Tibial artery (tissue), 4 donors: ENCODE measurements at regions not wholly inside any gene's neighbourhood (a gene's known extent, or its start where the extent isn't known, plus 50 kb on each side); places are given as distances from the start of the nearest gene placed in this dataset.
"Not testable (repeated sequence)": the region's sequence is repeated elsewhere in the genome, so short reads cannot be mapped to it uniquely, and the experiment has no call there.

ENCODE experiments used
- DNase-seq, 2 donors: peaks; one replicate each; pipeline ENCODE4 v3.0.0-alpha.2; 2019
- H3K27ac ChIP-seq, 2 donors: fragments of 200-600 bp; sonication (generic) in 1 of 2; 1 replicate in 1 of 2; 2 replicates in 1 of 2; pipeline ENCODE4 v1.5.1; 2018 to 2019; ENCODE audit warnings: mild to moderate bottlenecking in 1 of 2
- H3K27me3 ChIP-seq, 2 donors: fragments of 200-600 bp; sonication (generic) in 1 of 2; one replicate each; pipeline versions ENCODE4 v1.5.1 to v1.6.0; 2016 to 2019
- H3K36me3 ChIP-seq, 3 donors: fragments of 200-600 bp; sonication (generic) in 2 of 3; one replicate each; pipeline ENCODE4 v1.5.1; 2016 to 2019; ENCODE audit warnings: mild to moderate bottlenecking in 2 of 3
- H3K4me1 ChIP-seq, 4 donors: fragments of 200-600 bp; sonication (generic) in 2 of 4; 1 replicate in 3 of 4; 2 replicates in 1 of 4; pipeline ENCODE4 v1.5.1; 2016 to 2019
- H3K4me3 ChIP-seq, 2 donors: fragments of 200-600 bp; sonication (generic) in 1 of 2; 1 replicate in 1 of 2; 2 replicates in 1 of 2; pipeline ENCODE4 v1.5.1; 2018 to 2019; ENCODE audit warnings: mild to moderate bottlenecking in 2 of 2
- H3K9me3 ChIP-seq, 3 donors: fragments of 200-600 bp; sonication (generic) in 1 of 3; one replicate each; pipeline ENCODE4 v1.5.1; 2016 to 2019
- intact Hi-C: fragments of 100-400 bp; cut with DNase I; formaldehyde crosslinking; loops from one replicate; pipeline ENCODE4 v1.15.0; 2023; ENCODE audit warnings: low total_unique reads
- TF ChIP-seq, protein P1 (sequence below), 2 experiments: fragments of 200-600 bp in 1 of 2; fragments of 450-650 bp in 1 of 2; IDR thresholded peaks; one replicate each; pipeline ENCODE4 v1.5.1; 2017 to 2019; ENCODE audit warnings: antibody characterized with exemption in 2 of 2, mild to moderate bottlenecking in 1 of 2, moderate library complexity in 1 of 2

DNA sequence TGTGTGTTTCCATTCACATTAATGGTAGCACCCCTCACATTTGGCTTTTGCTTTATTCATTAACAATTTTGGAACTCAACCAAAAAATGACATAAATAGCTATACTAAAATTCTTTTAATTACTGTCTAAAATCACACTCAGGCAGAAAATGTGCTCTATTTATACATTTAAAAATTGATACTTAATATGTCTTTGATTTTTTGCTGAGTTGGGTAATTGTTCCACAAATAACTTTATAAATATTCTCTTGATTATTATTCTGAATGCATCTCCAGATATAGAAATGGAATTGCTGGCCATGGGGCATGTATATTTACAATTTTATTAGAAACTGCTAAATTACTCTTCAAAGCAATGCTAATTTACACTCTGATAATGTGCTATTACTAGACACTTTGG is 658.7 kb upstream of the CHRM3 start:
- H3K27me3 ChIP-seq = no peaks in the 10 kb centered on the region
- TF ChIP-seq, protein P1, sequence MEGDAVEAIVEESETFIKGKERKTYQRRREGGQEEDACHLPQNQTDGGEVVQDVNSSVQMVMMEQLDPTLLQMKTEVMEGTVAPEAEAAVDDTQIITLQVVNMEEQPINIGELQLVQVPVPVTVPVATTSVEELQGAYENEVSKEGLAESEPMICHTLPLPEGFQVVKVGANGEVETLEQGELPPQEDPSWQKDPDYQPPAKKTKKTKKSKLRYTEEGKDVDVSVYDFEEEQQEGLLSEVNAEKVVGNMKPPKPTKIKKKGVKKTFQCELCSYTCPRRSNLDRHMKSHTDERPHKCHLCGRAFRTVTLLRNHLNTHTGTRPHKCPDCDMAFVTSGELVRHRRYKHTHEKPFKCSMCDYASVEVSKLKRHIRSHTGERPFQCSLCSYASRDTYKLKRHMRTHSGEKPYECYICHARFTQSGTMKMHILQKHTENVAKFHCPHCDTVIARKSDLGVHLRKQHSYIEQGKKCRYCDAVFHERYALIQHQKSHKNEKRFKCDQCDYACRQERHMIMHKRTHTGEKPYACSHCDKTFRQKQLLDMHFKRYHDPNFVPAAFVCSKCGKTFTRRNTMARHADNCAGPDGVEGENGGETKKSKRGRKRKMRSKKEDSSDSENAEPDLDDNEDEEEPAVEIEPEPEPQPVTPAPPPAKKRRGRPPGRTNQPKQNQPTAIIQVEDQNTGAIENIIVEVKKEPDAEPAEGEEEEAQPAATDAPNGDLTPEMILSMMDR (IDR thresholded peaks at IDR 0.05) = no peak
- H3K4me1 ChIP-seq = no peaks in the 10 kb centered on the region
- no peak overlapping the region for H3K27ac ChIP-seq
- no peaks in the 10 kb centered on the region for H3K36me3 ChIP-seq
- intact Hi-C loops = no loop called here
- no peaks in the 10 kb centered on the region for H3K9me3 ChIP-seq
- DNase-seq = no peak
- no peak overlapping the region for H3K4me3 ChIP-seq

DNA sequence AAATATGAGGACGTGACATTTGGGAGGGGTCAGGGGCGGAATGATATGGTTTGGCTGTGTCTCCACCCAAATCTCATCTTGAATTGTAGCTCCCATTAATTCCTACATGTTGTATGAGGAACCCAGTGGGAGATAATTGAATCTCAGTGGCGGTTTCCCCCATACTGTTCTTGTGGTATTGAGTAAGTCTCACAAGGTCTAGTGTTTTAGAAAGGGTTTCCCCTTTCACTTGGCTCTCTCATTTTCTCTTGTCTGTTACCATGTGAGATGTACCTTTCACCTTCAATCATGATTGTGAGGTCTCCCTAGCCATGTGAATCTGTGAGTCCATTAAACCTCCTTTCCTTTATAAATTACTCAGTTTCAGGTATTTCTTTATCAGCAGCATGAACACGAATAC is 663.6 kb upstream of the CHRM3 start:
- H3K27ac ChIP-seq = no peak overlapping the region
- no peaks in the 10 kb centered on the region for H3K27me3 ChIP-seq
- intact Hi-C loops = no loop called here
- TF ChIP-seq, protein P1 (IDR thresholded peaks at IDR 0.05) = no peak
- no peak overlapping the region for H3K4me3 ChIP-seq
- H3K4me1 ChIP-seq = no peaks in the 10 kb centered on the region
- H3K36me3 ChIP-seq = no peaks in the 10 kb centered on the region
- no peaks in the 10 kb centered on the region for H3K9me3 ChIP-seq
- no peak for DNase-seq

DNA sequence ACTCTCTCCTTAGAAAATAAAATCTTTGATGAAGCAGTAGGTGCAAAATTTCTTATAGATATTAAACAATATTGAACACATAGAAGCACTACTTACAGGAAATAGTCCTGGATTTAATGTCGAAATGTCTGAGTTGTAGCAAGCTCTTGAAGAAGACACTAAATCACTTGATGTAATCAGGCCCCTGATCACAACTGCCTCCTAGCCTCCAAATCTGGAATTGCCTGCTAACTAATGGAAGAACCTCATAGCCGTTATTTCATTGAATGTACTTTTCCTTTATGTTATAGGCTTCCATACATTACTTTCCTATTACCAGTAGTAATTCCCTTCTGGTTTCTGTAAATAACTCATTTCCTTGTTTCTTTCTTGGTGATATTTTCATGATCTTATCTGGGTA is 675.7 kb upstream of the CHRM3 start:
- H3K9me3 ChIP-seq = no peaks in the 10 kb centered on the region
- DNase-seq = no peak
- no peaks in the 10 kb centered on the region for H3K27me3 ChIP-seq
- intact Hi-C loops = no loop called here
- TF ChIP-seq, protein P1 (IDR thresholded peaks at IDR 0.05) = no peak
- no peaks in the 10 kb centered on the region for H3K4me1 ChIP-seq
- no peak overlapping the region for H3K4me3 ChIP-seq
- no peak overlapping the region for H3K27ac ChIP-seq
- no peaks in the 10 kb centered on the region for H3K36me3 ChIP-seq

DNA sequence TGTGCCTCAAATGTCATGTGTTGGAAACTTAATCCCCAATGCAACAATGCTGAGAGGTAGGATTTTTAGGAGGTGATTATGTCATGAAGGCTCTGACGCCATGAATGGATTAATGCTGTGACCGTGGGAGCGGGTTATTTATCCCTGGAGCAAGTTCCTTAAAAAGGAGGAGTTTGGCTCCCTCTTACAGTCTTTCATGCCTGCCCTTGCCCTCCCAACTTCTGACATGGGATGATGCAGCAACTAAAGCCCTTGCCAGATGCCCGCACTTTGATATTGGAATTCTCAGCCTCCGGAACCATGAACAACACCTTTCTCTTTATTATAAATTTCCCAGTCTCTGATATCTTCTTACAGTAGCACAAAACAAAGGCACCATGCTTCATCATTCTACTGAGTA is 685.3 kb upstream of the CHRM3 start:
- intact Hi-C loops = no loop called here
- no peaks in the 10 kb centered on the region for H3K9me3 ChIP-seq
- no peak overlapping the region for H3K27ac ChIP-seq
- no peaks in the 10 kb centered on the region for H3K36me3 ChIP-seq
- TF ChIP-seq, protein P1 (IDR thresholded peaks at IDR 0.05) = no peak
- H3K27me3 ChIP-seq = no peaks in the 10 kb centered on the region
- no peak overlapping the region for H3K4me3 ChIP-seq
- DNase-seq = no peak
- no peaks in the 10 kb centered on the region for H3K4me1 ChIP-seq

DNA sequence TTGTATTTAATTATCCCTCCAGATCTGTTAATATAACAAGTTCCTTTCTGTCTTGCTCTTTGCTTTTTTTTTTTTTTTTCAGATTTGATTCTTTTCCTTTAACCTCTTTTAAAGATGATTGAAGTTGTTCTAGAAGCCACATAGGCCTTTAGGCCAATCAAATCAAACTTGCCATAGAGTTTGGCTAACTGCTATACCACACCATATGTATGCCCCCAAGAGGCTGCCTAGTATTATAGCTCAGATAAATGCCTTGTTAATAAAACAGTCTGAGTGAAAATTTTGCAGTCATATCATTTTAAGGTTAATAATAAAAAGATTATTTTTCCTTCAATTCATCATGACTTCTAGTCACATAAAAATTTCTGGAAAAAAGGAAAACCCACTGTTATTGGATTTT is 696.0 kb upstream of the CHRM3 start:
- intact Hi-C loops = no loop called here
- Histone ChIP-seq H3K9me3 (no peaks in the 10 kb centered on the region), H3K27me3 (no peaks in the 10 kb centered on the region), H3K4me1 (no peaks in the 10 kb centered on the region), H3K4me3 (no peak overlapping the region), H3K36me3 (no peaks in the 10 kb centered on the region), H3K27ac (no peak overlapping the region)
- TF ChIP-seq, protein P1 (IDR thresholded peaks at IDR 0.05) = no peak
- DNase-seq = no peak

DNA sequence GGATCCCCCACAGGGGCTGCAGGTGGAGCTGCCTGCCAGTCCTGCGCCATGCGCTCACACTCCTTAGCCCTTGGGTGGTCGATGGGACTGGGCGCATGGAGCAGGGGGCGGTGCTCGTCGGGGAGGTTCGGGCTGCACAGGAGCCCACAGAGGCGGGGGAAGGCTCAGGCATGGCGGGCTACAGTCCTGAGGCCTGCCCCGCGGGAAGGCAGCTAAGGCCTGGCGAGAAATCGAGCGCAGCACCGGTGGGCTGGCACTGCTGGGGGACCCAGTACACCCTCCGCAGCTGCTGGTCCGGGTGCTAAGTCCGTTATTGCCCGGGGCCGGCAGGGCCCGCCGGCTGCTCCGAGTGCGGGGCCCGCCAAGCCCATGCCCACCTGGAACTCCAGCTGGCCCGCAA is 701.8 kb upstream of the CHRM3 start:
- DNase-seq, H3K4me3 ChIP-seq, H3K36me3 ChIP-seq, H3K4me1 ChIP-seq, H3K9me3 ChIP-seq, H3K27ac ChIP-seq, H3K27me3 ChIP-seq, intact Hi-C loops: not testable (repeated sequence)
